A549 (cell line): ENCODE measurements at regions not wholly inside any gene's neighbourhood (a gene's known extent, or its start where the extent isn't known, plus 50 kb on each side); places are given as distances from the start of the nearest gene placed in this dataset.

Experiments
- ATAC-seq, 2 experiments: fragments of 200-7000 bp in 1 of 2; fragments of >200 bp in 1 of 2; cut with Nextera tagmentation in 1 of 2; cut with Tn5 transposase in 1 of 2; 3 replicates each; pipeline versions ENCODE4 v1.8.0 to v1.9.1; 2018 to 2020; ENCODE audit warnings: mild to moderate bottlenecking in 1 of 2, moderate library complexity in 1 of 2
- CTCF ChIA-PET: fragments of 300-600 bp; sonication (Branson Sonifier 250); formaldehyde crosslinking; extraction: SDS; loops from one replicate; lab custom pipeline; 2021; ENCODE audit warnings: antibody characterized with exemption, inconsistent platforms; lab: Yijun Ruan, JAX
- POLR2A ChIA-PET: fragments of 350-600 bp; formaldehyde crosslinking; extraction: SDS; loops from one replicate; lab custom pipeline; 2021; ENCODE audit warnings: antibody characterized with exemption, inconsistent platforms; lab: Yijun Ruan, JAX
- DNase-seq, 2 experiments: peaks; one replicate each; pipeline versions ENCODE4 v3.0.0 to v3.0.0-alpha.2; 2011 to 2016; ENCODE audit warnings: low read depth in 1 of 2, low spot score in 1 of 2
- FAIRE-seq: peaks from 2 replicates; lab custom pipeline; 2011; peaks lifted over from hg19 to GRCh38; lab: Jason Lieb, UNC
- H3K27ac ChIP-seq, 2 experiments: fragments of >200 bp; sonication (Bioruptor Twin); formaldehyde crosslinking; 3 replicates each; pipeline ENCODE4 v1.5.1; 2016 to 2017
- H3K4me1 ChIP-seq: fragments of >200 bp; sonication (Bioruptor Twin); formaldehyde crosslinking; 3 replicates; pipeline ENCODE4 v1.6.1; 2016
- H3K4me2 ChIP-seq: fragments of >200 bp; sonication (Bioruptor Twin); formaldehyde crosslinking; 3 replicates; pipeline ENCODE4 v1.6.1; 2016
- H3K4me3 ChIP-seq: fragments of >200 bp; sonication (Bioruptor Twin); formaldehyde crosslinking; 3 replicates; pipeline ENCODE4 v1.5.1; 2016
- H3K9me3 ChIP-seq: fragments of >200 bp; sonication (Bioruptor Twin); formaldehyde crosslinking; 3 replicates; pipeline ENCODE4 v1.6.1; 2016
- CBX8 ChIP-seq: fragments of 200-600 bp; sonication (generic); IDR thresholded peaks from 2 replicates; pipeline ENCODE4 v1.6.1; 2016
- EHF ChIP-seq: fragments of 250-450 bp; sonication (Bioruptor Pico); IDR thresholded peaks from 2 replicates; pipeline ENCODE4 v1.5.0; 2020; ENCODE audit warnings: mild to moderate bottlenecking
- GATA3 ChIP-seq: IDR thresholded peaks from 2 replicates; pipeline ENCODE4 v1.6.1; 2012; ENCODE audit warnings: borderline replicate concordance
- HES2 ChIP-seq: fragments of >200 bp; sonication (Bioruptor Twin); formaldehyde crosslinking; IDR thresholded peaks from 2 replicates; pipeline ENCODE4 v1.6.1; 2016
- HMGXB4 ChIP-seq: fragments of 250-450 bp; sonication (Bioruptor Pico); IDR thresholded peaks from 2 replicates; pipeline ENCODE4 v1.5.0; 2021; ENCODE audit warnings: mild to moderate bottlenecking, moderate library complexity, borderline replicate concordance
- KDM1A ChIP-seq: fragments of 200-600 bp; sonication (generic); IDR thresholded peaks from 2 replicates; pipeline ENCODE4 v1.6.1; 2016; ENCODE audit warnings: low read depth, mild to moderate bottlenecking
- MAX ChIP-seq: IDR thresholded peaks from 2 replicates; pipeline ENCODE4 v1.6.1; 2012
- MYC ChIP-seq: IDR thresholded peaks from 2 replicates; pipeline ENCODE4 v1.6.1; 2012; ENCODE audit warnings: mild to moderate bottlenecking, inconsistent platforms, low read length, improper control_type of control experiment, borderline replicate concordance
- PBX3 ChIP-seq: IDR thresholded peaks from 2 replicates; pipeline ENCODE4 v1.6.1; 2012
- RAD21 ChIP-seq, 2 experiments: fragments of >200 bp in 1 of 2; sonication (Bioruptor Twin) in 1 of 2; formaldehyde crosslinking in 1 of 2; IDR thresholded peaks in 1 of 2; conservative IDR thresholded peaks in 1 of 2; 2 replicates in 1 of 2; 3 replicates in 1 of 2; pipeline ENCODE4 v1.6.1; 2012 to 2018; ENCODE audit warnings: inconsistent platforms in 1 of 2
- REST ChIP-seq: fragments of 200-600 bp; sonication (generic); IDR thresholded peaks from 2 replicates; pipeline ENCODE4 v1.6.1; 2016; ENCODE audit warnings: antibody characterized with exemption, mild to moderate bottlenecking, moderate library complexity
- TFCP2L1 ChIP-seq: fragments of 250-450 bp; sonication (Bioruptor Pico); IDR thresholded peaks from 2 replicates; pipeline ENCODE4 v1.5.0; 2021; ENCODE audit warnings: mild to moderate bottlenecking
- TP53 ChIP-seq: fragments of 250-450 bp; sonication (Bioruptor Pico); IDR thresholded peaks from 2 replicates; pipeline ENCODE4 v1.5.0; 2021; ENCODE audit warnings: mild to moderate bottlenecking, moderate library complexity
- USF2 ChIP-seq: fragments of 450-650 bp; IDR thresholded peaks from 2 replicates; pipeline ENCODE4 v1.6.1; 2014; ENCODE audit warnings: antibody characterized with exemption
- ZFP36 ChIP-seq: fragments of 450-650 bp; IDR thresholded peaks from 2 replicates; pipeline ENCODE4 v1.6.1; 2014; ENCODE audit warnings: borderline replicate concordance; ENCODE audit not compliant: partially characterized antibody
- WGBS: methylation state at CpG from one replicate; pipeline ENCODE4 v1.1.6; 2017; ENCODE audit errors: missing lambda C conversion rate; 5-methylcytosine and 5-hydroxymethylcytosine counted together

- no peaks in the 10 kb centered on the region for H3K4me1 ChIP-seq
- FAIRE-seq, result no peak
- no peak for ATAC-seq
- H3K4me3 ChIP-seq, result no peak overlapping the region
- H3K9me3 ChIP-seq, result 0 out of 3 replicates have a peak, but pooled peaks cover 6% of the 10 kb centered on the region
- H3K4me2 ChIP-seq, result no peak overlapping the region
- 71% methylated on average over 2 of the region's 2 CpGs for WGBS
- no peak for DNase-seq
- H3K27ac ChIP-seq, result no peak overlapping the region
- ChIA-PET CTCF (no interaction called here), POLR2A (no interaction called here)
- TF ChIP-seq CBX8 (no peak), HES2 (no peak)
Measured at GRCh38 chr20:46828471-46828870, 66.2 kb upstream of the EYA2 start.

- peaks cover 9% of the 10 kb centered on the region; the same call in 1 of the 3 replicates for H3K4me1 ChIP-seq
- H3K27ac ChIP-seq, result no peak overlapping the region
- no peak overlapping the region for H3K4me2 ChIP-seq
- no peak for DNase-seq
- no peaks in the 10 kb centered on the region for H3K9me3 ChIP-seq
- ChIA-PET POLR2A (no interaction called here), CTCF (no interaction called here)
- 52% methylated on average over 6 of the region's 6 CpGs for WGBS
- TF ChIP-seq REST (no peak), HMGXB4 (CRISPR knock-in tag) (no peak), GATA3 (no peak), RAD21 (conservative IDR thresholded peaks at IDR 0.05 in 1 of 2, IDR thresholded peaks at IDR 0.05 in 1 of 2) (no peak), USF2 (no peak)
- no peak for ATAC-seq
- H3K4me3 ChIP-seq, result no peak overlapping the region
- FAIRE-seq, result no peak
Measured at GRCh38 chr20:46830886-46831632, 63.6 kb upstream of the EYA2 start.

GRCh38 chr20:46831633-46832011 lies 63.0 kb upstream of the EYA2 start:
- 77% methylated on average over 2 of the region's 2 CpGs for WGBS
- no peaks in the 10 kb centered on the region for H3K9me3 ChIP-seq
- H3K4me1 ChIP-seq, result peaks cover 10% of the 10 kb centered on the region; the same call in 1 of the 3 replicates
- ATAC-seq, result no peak
- CTCF ChIA-PET, result no interaction called here
- H3K27ac ChIP-seq, result no peak overlapping the region
- POLR2A ChIA-PET, result no interaction called here
- H3K4me3 ChIP-seq, result no peak overlapping the region
- no peak overlapping the region for H3K4me2 ChIP-seq
- no peak for DNase-seq
- no peak for FAIRE-seq
- TF ChIP-seq HES2, result no peak
- TF ChIP-seq MAX, result no peak
- TF ChIP-seq MYC, result no peak
- no peak for TF ChIP-seq ZFP36
- TF ChIP-seq EHF, result no peak
- TF ChIP-seq KDM1A, result no peak
- TF ChIP-seq TP53 (CRISPR knock-in tag), result no peak
- no peak for TF ChIP-seq PBX3
- TF ChIP-seq TFCP2L1 (CRISPR knock-in tag), result no peak
